ENCODE measurements at regions not wholly inside any gene's neighbourhood (a gene's known extent, or its start where the extent isn't known, plus 50 kb on each side); places are given as distances from the start of the nearest gene placed in this dataset.
"Not testable (repeated sequence)": the region's sequence is repeated elsewhere in the genome, so short reads cannot be mapped to it uniquely, and the experiment has no call there.

DNA sequence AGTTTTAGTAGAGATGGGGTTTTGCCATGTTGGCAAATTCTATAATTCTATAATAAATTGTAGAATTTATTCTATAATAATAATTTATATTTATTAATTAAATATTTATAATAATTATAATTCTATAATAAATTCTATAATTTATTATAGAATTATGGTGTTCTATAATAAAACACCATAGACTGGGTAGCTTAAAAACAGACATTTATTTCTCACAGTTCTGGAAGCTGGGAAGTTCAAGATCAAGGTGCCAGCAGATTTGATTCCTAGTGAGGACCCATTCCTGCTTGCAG is 130.9 kb upstream of the PELI1 start:
- no peaks in the 10 kb centered on the region for H3K27me3 ChIP-seq (ENCODE audit: control insufficient read depth, insufficient read depth, low read length)
- no peak overlapping the region for H3K4me2 ChIP-seq (ENCODE audit: low read length)
- peaks cover 42% of the 10 kb centered on the region for H3K4me1 ChIP-seq (ENCODE audit: control insufficient read depth, insufficient read depth, low read length)
- no peaks in the 10 kb centered on the region for H3K9me3 ChIP-seq (replicated peaks; ENCODE audit: low read length)
- no peaks in the 10 kb centered on the region for H3K36me3 ChIP-seq (ENCODE audit: insufficient read depth, low read length)
- no peak overlapping the region for H3K9ac ChIP-seq (ENCODE audit: low read depth, low read length)
- H3K4me3 ChIP-seq (ENCODE audit: low read length): no peak overlapping the region

DNA sequence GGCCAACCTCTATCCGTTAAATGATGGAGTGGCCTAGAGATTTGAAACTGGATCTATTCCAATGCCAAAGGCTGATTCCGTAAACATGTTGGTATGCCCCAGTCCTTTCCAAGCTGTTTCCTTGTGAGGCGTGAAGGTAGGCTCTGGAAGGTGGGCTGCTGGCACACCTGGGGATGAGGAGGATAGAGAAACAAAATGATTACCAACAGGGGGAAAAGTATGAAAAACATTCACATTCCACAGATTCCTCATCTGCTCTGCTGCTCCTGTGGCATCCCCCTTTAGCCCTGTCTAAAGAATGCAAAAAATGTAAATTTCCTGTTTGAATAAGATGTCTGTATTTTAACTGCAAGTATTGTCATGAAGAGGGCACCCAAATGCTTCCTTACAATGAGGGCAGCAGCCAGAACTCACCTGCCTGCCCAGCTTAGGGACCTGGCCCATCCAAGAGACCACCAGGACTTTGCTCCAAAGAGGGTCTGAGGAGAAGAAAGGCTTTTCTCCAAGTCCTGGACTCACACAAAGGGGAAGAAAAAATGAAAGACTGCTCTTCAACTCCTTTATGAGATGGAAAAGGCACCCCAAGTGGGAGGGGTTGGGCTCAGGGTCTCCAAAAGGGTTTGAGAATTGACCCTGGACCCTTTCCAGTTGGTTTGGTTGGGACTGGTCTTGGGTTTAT is 132.3 kb upstream of the PELI1 start:
- Histone ChIP-seq H3K4me3 (ENCODE audit: low read length) (peak overlapping the region; percentile 19), H3K36me3 (ENCODE audit: insufficient read depth, low read length) (no peaks in the 10 kb centered on the region), H3K9ac (ENCODE audit: low read depth, low read length) (peak overlapping the region; percentile 38), H3K4me1 (ENCODE audit: control insufficient read depth, insufficient read depth, low read length) (peaks cover 42% of the 10 kb centered on the region), H3K4me2 (ENCODE audit: low read length) (peak overlapping the region; percentile 43), H3K27me3 (ENCODE audit: control insufficient read depth, insufficient read depth, low read length) (no peaks in the 10 kb centered on the region), H3K9me3 (replicated peaks; ENCODE audit: low read length) (no peaks in the 10 kb centered on the region)

- Histone ChIP-seq H3K9ac (ENCODE audit: low read depth, low read length) (peak overlapping the region; percentile 38), H3K4me2 (ENCODE audit: low read length) (peak overlapping the region; percentile 43)
These were observed 133.1 kb upstream of the PELI1 start for GRCh38 chr2:64277101-64277849.

DNA sequence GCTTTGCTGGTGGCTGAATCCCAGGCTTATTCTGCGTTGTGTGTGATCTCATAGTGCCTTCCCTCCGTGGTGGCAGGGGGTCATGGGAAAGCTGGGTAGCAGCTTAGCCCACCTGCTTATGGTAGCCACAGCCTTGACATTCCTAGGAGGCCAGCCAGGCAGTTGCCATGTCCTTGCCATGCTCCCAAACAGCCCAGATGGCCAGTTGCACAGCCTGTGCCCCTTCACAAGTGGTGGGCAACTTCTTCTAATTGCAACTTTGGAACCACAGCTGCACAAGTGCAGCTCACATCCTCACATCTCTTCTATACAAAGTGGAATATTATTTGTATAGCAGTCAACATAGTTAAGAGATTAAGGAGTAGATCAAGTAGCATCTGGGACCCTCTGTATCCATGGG is 136.6 kb upstream of the PELI1 start:
- not testable (repeated sequence) for H3K27me3 ChIP-seq (ENCODE audit: control insufficient read depth, insufficient read depth, low read length); H3K36me3 ChIP-seq (ENCODE audit: insufficient read depth, low read length); H3K9me3 ChIP-seq (replicated peaks; ENCODE audit: low read length); H3K4me2 ChIP-seq (ENCODE audit: low read length); H3K4me3 ChIP-seq (ENCODE audit: low read length); H3K9ac ChIP-seq (ENCODE audit: low read depth, low read length)
- H3K4me1 ChIP-seq (ENCODE audit: control insufficient read depth, insufficient read depth, low read length): peaks cover 32% of the 10 kb centered on the region

More at GRCh38 chr2:64277101-64277849, 133.1 kb upstream of the PELI1 start:
- H3K9me3 ChIP-seq (replicated peaks; ENCODE audit: low read length): no peaks in the 10 kb centered on the region
- no peak overlapping the region for H3K4me3 ChIP-seq (ENCODE audit: low read length)
- H3K36me3 ChIP-seq (ENCODE audit: insufficient read depth, low read length): no peaks in the 10 kb centered on the region
- H3K4me1 ChIP-seq (ENCODE audit: control insufficient read depth, insufficient read depth, low read length): peaks cover 42% of the 10 kb centered on the region
- no peaks in the 10 kb centered on the region for H3K27me3 ChIP-seq (ENCODE audit: control insufficient read depth, insufficient read depth, low read length)

DNA sequence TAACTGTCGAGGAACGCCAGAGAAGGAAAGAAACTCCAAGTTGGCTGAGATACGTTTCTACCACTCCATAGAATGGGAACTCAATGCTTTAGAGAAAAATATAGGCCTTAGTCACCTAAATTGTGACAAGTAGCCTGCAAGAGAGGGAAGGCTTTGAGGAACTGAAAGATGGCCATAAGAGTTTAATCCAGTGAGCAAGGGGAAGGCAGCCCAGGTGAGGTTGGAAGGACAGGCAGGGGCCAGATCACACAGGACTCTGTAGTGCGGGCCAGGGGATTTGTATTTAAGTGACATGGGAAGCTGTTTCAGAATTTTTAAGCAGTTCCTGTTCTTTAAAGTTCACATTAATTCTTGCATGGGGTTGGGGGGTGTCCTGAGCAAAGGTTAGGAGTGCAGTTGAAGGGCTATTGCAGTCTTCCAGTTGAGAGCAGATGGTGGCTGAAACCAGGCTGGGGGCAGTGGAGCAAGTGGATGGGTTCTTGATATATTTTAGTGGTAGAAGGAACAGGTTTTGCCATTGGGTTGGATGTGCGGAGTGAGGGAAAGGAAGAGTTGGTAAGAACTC is 138.9 kb upstream of the PELI1 start:
- no peak overlapping the region for H3K4me2 ChIP-seq (ENCODE audit: low read length)
- H3K36me3 ChIP-seq (ENCODE audit: insufficient read depth, low read length): no peaks in the 10 kb centered on the region
- H3K27me3 ChIP-seq (ENCODE audit: control insufficient read depth, insufficient read depth, low read length): peaks cover 4% of the 10 kb centered on the region
- no peaks in the 10 kb centered on the region for H3K9me3 ChIP-seq (replicated peaks; ENCODE audit: low read length)
- H3K9ac ChIP-seq (ENCODE audit: low read depth, low read length): no peak overlapping the region
- no peak overlapping the region for H3K4me3 ChIP-seq (ENCODE audit: low read length)
- peaks cover 15% of the 10 kb centered on the region for H3K4me1 ChIP-seq (ENCODE audit: control insufficient read depth, insufficient read depth, low read length)

DNA sequence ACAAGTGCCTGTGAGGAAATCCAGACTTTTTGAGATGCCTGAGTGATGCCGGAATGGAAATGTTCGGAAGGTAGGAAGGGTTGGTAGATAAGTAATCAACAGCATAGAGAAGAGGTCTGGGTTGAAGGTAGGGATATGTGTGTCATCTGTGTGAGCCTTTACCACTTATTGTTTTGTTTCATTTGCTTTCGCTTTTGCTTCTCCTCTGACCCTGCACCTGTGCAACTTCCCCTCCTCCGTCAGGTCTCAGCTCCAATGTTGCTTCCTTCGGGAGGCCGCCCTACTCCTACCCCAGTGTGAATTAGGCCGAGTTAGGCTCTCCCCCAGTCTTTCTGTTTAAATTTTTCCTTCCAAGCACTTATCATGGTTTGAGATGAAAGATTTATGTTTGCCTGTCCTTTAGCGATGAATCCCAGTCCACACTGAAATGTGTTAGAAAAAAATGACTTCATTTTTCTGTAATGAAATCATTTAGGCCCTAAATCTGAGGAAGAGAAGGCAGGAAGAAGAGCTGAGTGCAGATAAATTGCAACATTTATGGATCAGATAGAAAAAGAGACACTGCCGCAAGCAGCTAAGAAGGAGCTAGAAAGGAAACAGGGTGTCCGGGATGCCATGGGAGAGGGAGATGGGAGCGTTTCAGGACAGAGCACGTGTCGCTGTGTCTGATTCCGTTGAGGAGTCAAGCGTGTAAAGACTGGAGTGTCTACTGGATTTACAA is 139.6 kb upstream of the PELI1 start:
- no peaks in the 10 kb centered on the region for H3K9me3 ChIP-seq (replicated peaks; ENCODE audit: low read length)
- H3K36me3 ChIP-seq (ENCODE audit: insufficient read depth, low read length): no peaks in the 10 kb centered on the region
- no peak overlapping the region for H3K9ac ChIP-seq (ENCODE audit: low read depth, low read length)
- peak overlapping the region; percentile 35 for H3K4me2 ChIP-seq (ENCODE audit: low read length)
- H3K4me3 ChIP-seq (ENCODE audit: low read length): no peak overlapping the region
- peaks cover 4% of the 10 kb centered on the region for H3K27me3 ChIP-seq (ENCODE audit: control insufficient read depth, insufficient read depth, low read length)
- peaks cover 20% of the 10 kb centered on the region for H3K4me1 ChIP-seq (ENCODE audit: control insufficient read depth, insufficient read depth, low read length)

DNA sequence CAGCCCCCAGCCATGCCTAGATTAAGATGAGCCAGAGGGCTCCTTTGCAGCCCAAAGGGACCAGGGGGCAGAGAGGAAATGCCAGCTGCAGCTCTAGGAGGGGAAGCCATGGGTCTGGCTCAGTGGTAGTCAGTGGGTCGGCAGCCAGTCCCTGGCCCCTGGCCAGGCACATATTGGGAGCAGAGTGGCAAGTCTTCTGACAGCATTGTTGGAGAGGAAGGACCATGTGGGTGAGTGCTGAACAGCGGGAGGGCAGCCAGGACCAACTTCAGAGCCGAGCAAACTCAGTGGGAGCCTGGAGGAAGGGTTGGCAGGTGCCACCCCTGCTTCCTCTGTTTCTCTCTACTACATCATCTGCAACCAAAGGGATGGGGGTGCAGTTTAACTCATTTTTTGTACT is 140.5 kb upstream of the PELI1 start:
- H3K4me1 ChIP-seq (ENCODE audit: control insufficient read depth, insufficient read depth, low read length): peaks cover 20% of the 10 kb centered on the region
- H3K36me3 ChIP-seq (ENCODE audit: insufficient read depth, low read length): no peaks in the 10 kb centered on the region
- H3K9me3 ChIP-seq (replicated peaks; ENCODE audit: low read length): no peaks in the 10 kb centered on the region
- H3K4me2 ChIP-seq (ENCODE audit: low read length): no peak overlapping the region
- peaks cover 4% of the 10 kb centered on the region for H3K27me3 ChIP-seq (ENCODE audit: control insufficient read depth, insufficient read depth, low read length)
- no peak overlapping the region for H3K4me3 ChIP-seq (ENCODE audit: low read length)
- no peak overlapping the region for H3K9ac ChIP-seq (ENCODE audit: low read depth, low read length)

DNA sequence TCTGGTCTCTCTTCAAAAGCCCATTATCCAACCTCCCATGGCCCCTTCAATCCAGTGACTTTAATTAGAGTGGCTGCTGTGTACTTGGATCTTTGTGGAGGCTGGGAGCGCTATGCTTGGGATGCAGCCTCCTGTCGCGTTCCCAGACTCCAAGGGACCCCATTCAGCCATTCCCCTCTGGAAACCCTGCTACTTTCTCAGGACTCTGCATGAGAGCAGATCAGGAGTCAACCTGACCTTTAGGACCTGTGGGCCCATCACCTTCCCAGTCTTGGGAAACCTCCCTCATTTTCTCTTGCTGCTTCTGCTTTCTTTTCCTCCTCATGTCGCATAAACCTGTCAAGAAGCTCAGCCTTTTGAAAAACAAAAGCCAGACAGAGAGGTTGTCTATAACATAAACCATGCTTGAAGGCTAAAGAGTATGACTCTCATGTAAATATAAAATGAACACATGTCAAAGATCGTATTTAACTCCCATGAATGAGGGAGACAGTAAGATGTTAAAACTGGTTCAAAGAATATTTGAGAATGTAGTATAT is 143.1 kb upstream of the PELI1 start:
- Histone ChIP-seq H3K27me3 (ENCODE audit: control insufficient read depth, insufficient read depth, low read length) (peaks cover 4% of the 10 kb centered on the region), H3K4me3 (ENCODE audit: low read length) (no peak overlapping the region), H3K4me1 (ENCODE audit: control insufficient read depth, insufficient read depth, low read length) (peaks cover 34% of the 10 kb centered on the region), H3K36me3 (ENCODE audit: insufficient read depth, low read length) (no peaks in the 10 kb centered on the region), H3K4me2 (ENCODE audit: low read length) (no peak overlapping the region), H3K9me3 (replicated peaks; ENCODE audit: low read length) (no peaks in the 10 kb centered on the region), H3K9ac (ENCODE audit: low read depth, low read length) (no peak overlapping the region)

DNA sequence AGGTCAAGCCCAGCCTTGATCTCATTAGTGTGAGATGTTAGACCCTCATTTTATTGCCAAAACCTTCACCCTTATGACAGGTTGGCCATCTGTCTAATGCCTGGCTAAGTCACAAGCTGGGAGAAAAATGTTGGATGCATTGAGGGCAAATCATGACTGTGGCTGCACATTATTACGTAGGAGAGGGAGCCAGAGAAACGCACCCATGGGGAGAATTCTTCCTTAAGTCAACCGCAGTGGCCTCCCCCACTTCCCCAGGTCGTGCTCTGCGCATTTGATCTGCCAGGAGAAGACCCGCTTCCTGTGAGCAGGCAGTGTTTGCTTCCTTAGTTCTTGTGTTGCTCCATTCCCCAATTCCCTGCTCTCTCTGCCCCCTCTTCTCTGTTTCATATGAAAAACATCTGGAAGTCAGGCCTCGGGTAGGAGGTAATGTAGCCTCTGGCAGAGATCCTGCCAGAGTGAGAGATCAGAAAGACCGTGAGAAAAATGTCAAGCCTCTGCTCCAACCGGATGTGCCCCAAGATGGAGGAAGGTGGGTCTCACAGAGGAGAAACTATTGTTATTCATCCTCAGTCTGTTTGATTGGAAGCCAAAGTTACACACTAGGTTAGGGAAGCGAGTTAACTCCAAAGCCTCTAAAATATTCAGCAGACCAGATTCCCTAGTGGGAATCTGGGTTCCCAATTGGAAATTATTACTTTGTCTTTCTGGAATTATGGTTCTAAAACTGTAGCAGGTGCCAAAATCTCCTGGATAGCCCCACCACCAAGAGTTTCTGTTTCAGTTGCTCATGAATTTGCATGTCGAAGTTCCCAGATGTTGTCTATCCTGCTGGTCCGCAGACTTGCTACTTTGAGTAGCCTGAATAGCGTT is 144.3 kb upstream of the PELI1 start:
- H3K9ac ChIP-seq (ENCODE audit: low read depth, low read length): no peak overlapping the region
- no peak overlapping the region for H3K4me2 ChIP-seq (ENCODE audit: low read length)
- no peaks in the 10 kb centered on the region for H3K36me3 ChIP-seq (ENCODE audit: insufficient read depth, low read length)
- peaks cover 34% of the 10 kb centered on the region for H3K4me1 ChIP-seq (ENCODE audit: control insufficient read depth, insufficient read depth, low read length)
- H3K27me3 ChIP-seq (ENCODE audit: control insufficient read depth, insufficient read depth, low read length): peaks cover 4% of the 10 kb centered on the region
- no peaks in the 10 kb centered on the region for H3K9me3 ChIP-seq (replicated peaks; ENCODE audit: low read length)
- no peak overlapping the region for H3K4me3 ChIP-seq (ENCODE audit: low read length)

- Histone ChIP-seq H3K4me2 (ENCODE audit: low read length) (no peak overlapping the region), H3K4me1 (ENCODE audit: control insufficient read depth, insufficient read depth, low read length) (peaks cover 27% of the 10 kb centered on the region), H3K36me3 (ENCODE audit: insufficient read depth, low read length) (no peaks in the 10 kb centered on the region), H3K9me3 (replicated peaks; ENCODE audit: low read length) (no peaks in the 10 kb centered on the region), H3K27me3 (ENCODE audit: control insufficient read depth, insufficient read depth, low read length) (peaks cover 4% of the 10 kb centered on the region), H3K4me3 (ENCODE audit: low read length) (no peak overlapping the region), H3K9ac (ENCODE audit: low read depth, low read length) (no peak overlapping the region)
These were observed 145.0 kb upstream of the PELI1 start for GRCh38 chr2:64289251-64289650.

DNA sequence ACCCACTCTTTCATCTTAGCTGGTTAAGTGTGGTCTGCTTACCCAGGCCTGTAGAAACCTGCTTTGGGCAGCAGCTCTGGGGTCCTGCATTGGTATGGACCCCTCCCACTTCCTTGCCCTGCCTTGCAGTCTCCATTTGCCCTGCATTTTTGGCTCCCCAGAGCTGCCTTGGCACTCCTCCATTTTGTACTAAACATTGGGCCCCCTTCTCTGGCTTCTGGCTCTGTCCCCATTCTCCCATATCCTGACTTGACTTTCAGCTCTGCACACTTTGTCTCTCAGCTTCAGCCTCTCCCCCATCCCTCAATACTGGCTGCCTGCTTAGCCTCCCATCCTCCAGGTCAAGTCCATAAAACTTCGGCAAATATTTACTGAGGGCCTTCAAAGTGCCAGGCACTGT is 145.5 kb upstream of the PELI1 start:
- H3K9me3 ChIP-seq (replicated peaks; ENCODE audit: low read length): no peaks in the 10 kb centered on the region
- H3K4me1 ChIP-seq (ENCODE audit: control insufficient read depth, insufficient read depth, low read length): peaks cover 22% of the 10 kb centered on the region
- H3K27me3 ChIP-seq (ENCODE audit: control insufficient read depth, insufficient read depth, low read length): peaks cover 4% of the 10 kb centered on the region
- no peaks in the 10 kb centered on the region for H3K36me3 ChIP-seq (ENCODE audit: insufficient read depth, low read length)
- no peak overlapping the region for H3K9ac ChIP-seq (ENCODE audit: low read depth, low read length)
- H3K4me2 ChIP-seq (ENCODE audit: low read length): no peak overlapping the region
- H3K4me3 ChIP-seq (ENCODE audit: low read length): no peak overlapping the region
